Femur (tissue), 1 donor: ENCODE measurements at regions not wholly inside any gene's neighbourhood (a gene's known extent, or its start where the extent isn't known, plus 50 kb on each side); places are given as distances from the start of the nearest gene placed in this dataset.

Experiments used
- DNase-seq: peaks from one replicate; pipeline ENCODE4 v3.0.0-alpha.2; 2017

DNA sequence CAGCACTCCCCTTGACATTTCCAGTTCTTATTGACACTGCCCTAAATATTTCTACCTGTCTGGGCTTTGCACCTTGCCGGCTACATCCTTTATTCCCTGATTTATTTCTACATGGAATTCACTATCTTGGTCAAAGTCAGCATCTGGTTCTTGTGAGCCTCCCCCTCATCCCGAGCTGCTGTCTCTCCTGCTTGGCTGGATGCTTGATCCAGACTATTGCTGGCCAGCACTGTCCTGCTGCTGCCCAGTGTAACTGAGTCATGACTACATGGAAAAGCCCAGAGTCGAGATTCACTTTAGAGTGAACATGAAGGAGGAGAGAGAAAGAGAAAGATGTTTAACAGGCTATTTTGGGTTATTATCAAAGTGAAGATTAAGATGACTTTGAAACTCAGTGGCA is 142.2 kb downstream of the OPN5 start:
- no peak for DNase-seq

DNA sequence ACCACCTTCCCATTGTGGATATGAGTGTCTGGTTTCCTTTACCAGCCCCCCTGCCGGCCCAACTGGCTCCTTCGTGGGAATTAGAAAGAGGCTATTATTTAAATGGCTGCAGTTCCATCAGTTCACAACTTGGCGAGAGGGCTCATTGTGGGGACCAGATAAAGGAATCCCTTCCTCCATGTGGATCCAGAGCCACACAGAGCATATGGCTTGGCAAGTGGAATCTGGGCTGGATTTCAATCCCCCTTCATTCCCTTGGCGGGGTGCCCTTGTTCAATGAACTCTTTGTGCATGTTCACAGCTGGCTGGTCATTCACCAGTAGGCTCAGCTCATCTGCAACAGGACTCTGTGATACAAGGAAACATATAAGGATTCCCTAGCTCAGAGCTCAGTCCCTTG is 140.6 kb downstream of the OPN5 start:
- peak; percentile 56 for DNase-seq

DNA sequence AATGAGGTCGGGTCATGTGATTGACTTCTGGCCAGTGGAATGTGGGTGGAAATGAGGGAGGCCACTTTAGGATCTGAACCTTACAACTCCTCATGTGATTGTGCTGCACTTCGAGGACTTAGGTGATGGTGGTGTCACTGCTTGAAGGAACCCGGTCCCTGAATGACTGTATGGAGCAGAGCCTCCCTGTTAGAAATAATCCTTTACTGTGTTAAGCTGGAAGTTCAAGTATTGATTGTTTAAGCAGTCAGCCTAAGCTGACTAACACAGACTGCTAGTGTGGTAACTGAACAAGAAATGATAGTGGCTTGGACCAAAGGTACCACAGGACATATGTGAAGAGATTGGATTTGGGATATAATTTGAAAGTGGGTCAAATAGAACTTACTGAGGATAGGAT is 138.0 kb downstream of the OPN5 start:
- no peak for DNase-seq

DNA sequence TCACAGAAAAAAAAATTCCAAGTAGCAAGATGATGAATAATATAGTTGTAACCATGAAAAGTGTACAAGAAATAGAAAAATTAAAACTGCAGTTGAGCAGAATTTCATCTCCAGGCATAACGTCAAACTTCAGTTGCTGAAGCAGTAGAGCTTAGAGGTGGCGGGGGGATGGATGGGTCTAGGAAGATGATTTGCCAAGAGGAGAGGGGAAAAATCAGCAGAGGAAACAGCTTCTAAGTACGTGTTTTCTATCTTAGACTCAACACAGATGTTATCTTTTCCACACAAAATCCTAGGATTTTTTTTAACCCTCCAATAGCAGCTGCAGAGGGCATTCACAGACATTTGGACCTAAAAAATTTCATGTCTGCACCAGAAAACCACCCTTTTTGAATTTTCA is 136.0 kb downstream of the OPN5 start:
- DNase-seq, result no peak

DNA sequence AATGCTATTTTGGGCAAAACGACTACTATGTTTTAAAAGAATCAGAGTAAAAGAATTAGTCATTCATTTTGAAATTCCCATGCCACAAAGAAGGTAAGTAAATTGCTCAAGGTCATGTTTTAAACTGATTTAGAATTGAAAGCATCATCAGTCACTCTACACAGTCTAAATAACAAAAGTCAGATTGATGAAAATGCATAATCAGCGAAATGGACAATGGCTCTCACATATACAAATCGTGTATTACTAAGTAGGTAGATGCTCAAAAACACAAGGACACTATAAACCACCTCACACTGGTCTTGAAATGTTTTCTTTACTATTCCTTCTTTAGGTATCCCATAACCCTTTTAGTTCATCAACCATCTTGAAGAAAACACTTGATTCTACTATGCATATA is 135.4 kb downstream of the OPN5 start:
- no peak for DNase-seq

DNA sequence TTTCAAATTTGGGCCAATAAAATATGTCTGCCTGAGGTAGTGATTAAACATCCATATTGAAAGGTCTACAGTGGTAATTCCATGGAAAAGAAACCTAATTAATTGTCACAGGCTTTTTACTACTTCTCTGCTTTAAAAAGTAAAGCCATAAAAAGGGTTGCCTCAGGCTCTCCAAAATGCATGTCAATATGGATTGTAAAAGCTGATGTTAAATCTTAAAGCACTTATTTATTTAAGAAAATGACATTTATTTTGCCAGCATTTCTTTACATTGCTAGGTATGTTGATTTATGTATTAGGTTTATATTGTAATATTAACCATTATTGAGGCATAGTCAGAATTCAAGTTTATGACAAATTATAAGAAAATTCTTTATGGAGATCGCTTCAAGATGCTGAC is 133.2 kb downstream of the OPN5 start:
- no peak for DNase-seq

DNA sequence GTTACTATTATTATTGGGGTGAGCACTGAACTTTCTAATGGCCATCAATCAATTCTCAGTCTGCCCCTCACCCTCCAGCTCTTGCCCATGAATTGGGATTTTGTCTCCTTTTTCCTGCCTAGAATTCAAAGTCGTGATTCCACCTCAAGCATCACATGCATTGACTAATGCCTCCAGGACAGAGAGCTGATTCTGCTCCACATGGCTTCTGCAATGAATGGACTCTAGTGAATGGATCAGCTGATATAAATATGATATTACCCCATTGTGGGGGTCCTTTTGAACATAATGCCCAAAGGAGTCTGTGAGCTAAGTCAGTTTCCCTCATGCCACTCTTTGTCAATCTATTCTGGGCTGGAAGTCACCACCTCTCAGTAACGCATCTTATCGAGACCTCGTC is 126.4 kb downstream of the OPN5 start:
- DNase-seq, result no peak

DNA sequence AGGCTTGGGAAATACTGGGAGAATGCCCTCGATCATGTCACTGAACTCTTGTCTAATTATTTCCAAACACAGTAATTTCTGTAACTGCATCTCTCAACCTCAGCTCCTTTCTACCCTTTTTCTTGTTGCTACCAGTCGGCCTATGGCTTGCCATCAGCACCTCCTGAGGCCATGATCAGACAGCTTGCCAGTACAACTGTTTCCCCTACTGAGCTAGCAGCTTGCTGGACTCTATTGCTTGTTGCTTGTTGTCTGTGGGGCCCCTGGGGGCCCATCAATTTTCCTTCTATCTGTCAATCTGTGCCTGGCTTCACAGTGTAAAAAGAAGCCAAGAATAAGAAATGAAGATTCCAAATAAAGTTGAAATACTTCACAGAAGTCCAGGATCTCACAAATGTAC is 123.9 kb downstream of the OPN5 start:
- no peak for DNase-seq

DNA sequence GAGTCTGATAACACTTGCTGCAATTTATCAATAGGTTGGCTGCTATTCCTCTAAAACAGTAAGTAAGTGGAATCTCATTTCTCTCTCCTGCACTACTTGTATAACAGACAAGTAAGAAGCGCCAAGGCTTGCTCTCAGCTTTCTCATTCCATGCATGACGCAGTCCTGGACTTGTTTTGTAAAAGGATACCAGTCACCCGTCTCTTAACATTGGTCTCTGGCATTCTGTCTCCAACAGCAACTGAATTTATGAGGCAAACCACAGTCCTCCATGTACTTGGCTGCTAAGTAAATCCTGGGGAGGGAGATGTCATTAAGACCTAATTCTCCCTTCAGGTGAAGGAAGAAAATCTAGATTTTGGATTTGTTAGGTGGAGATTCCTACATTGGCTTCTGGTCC is 115.4 kb downstream of the OPN5 start:
- no peak for DNase-seq

DNA sequence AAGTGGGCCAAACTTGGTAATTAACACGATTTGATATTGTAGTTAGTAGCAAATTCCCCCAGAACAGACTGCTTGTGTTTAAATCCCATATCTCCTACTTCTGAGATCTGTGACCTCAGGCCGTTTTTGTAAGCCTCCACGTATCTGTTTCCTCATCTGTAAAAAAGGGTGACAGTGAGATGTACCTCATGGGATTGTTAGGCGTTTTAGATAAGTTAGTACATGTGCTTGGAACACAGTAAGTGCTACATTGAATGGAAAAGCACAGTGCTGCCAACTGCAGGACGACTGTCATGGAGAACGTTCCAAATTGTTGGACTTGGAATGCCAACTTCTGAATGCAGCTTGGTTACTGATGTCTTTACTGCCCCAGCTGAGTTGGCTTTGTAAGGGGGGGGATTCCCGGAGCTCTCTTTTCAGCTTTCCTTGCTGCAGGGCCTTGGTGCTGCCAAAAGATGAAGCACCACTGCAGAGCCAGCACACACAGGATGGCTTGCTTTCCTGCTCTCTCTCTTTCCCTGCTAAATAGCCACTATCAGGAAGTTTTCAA is 108.6 kb downstream of the OPN5 start:
- no peak for DNase-seq

DNA sequence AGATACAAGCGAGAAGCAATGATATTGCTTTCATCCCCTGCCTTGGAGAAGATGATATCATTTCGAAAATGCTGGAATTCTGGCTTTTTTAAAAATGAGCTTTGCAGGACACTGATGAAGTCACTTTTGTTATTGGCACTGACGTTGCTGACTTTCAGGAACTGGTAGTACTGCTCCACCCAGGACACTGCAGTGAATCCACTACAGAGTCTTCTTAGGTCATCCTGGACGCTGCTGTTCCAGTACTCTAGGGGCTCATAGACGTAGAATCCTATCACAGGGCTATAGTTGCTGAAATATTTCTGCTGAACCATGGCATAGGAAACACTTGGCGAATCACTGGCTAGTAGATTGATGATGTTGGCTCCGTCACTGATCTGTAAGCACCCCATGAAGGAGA is 97.2 kb downstream of the OPN5 start:
- no peak for DNase-seq
